HPDE6-E6E7 (cell line): ENCODE measurements at regions not wholly inside any gene's neighbourhood (a gene's known extent, or its start where the extent isn't known, plus 50 kb on each side); places are given as distances from the start of the nearest gene placed in this dataset.

Experiments used
- DNase-seq: peaks from one replicate; pipeline ENCODE4 v3.0.0; 2011; ENCODE audit warnings: missing footprints; ENCODE audit errors: extremely low spot score

GRCh38 chr3:83092521-83093221 is 1331.2 kb upstream of the GBE1 start:
- no peak for DNase-seq

GRCh38 chr3:83076041-83076440 is 1314.6 kb upstream of the GBE1 start:
- no peak for DNase-seq

- no peak for DNase-seq
Measured at GRCh38 chr3:83074485-83074884, 1313.0 kb upstream of the GBE1 start.

- no peak for DNase-seq
Measured at GRCh38 chr3:83065851-83066460, 1304.5 kb upstream of the GBE1 start.

- no peak for DNase-seq
Measured at GRCh38 chr3:83063446-83063845, 1302.0 kb upstream of the GBE1 start.

- DNase-seq, result no peak
Measured at GRCh38 chr3:83048556-83048955, 1287.1 kb upstream of the GBE1 start.

GRCh38 chr3:83039422-83039821 is 1278.0 kb upstream of the GBE1 start:
- DNase-seq, result no peak

GRCh38 chr3:83035704-83036010 is 1274.2 kb upstream of the GBE1 start:
- no peak for DNase-seq

- no peak for DNase-seq
Measured at GRCh38 chr3:83034806-83035703, 1273.6 kb upstream of the GBE1 start.

- no peak for DNase-seq
Measured at GRCh38 chr3:83033133-83033532, 1271.7 kb upstream of the GBE1 start.

- no peak for DNase-seq
Measured at GRCh38 chr3:83023086-83023485, 1261.6 kb upstream of the GBE1 start.

GRCh38 chr3:83011481-83011880 is 1250.0 kb upstream of the GBE1 start:
- peak; percentile 1 for DNase-seq

GRCh38 chr3:83003917-83004316 is 1242.5 kb upstream of the GBE1 start:
- no peak for DNase-seq

- no peak for DNase-seq
Measured at GRCh38 chr3:83002869-83003445, 1241.5 kb upstream of the GBE1 start.

- DNase-seq, result no peak
Measured at GRCh38 chr3:82999777-83000176, 1238.3 kb upstream of the GBE1 start.

GRCh38 chr3:82978368-82978767 is 1216.9 kb upstream of the GBE1 start:
- no peak for DNase-seq

- no peak for DNase-seq
Measured at GRCh38 chr3:82977871-82978270, 1216.4 kb upstream of the GBE1 start.

GRCh38 chr3:82973791-82974190 is 1212.3 kb upstream of the GBE1 start:
- no peak for DNase-seq

- DNase-seq, result no peak
Measured at GRCh38 chr3:82960379-82960778, 1198.9 kb upstream of the GBE1 start.

GRCh38 chr3:82957696-82958095 is 1196.3 kb upstream of the GBE1 start:
- no peak for DNase-seq

- DNase-seq, result no peak
Measured at GRCh38 chr3:82957079-82957478, 1195.6 kb upstream of the GBE1 start.

- no peak for DNase-seq
Measured at GRCh38 chr3:82954486-82954885, 1193.0 kb upstream of the GBE1 start.

- no peak for DNase-seq
Measured at GRCh38 chr3:82942041-82942440, 1180.6 kb upstream of the GBE1 start.
